GM19397 (cell line): ENCODE measurements at regions not wholly inside any gene's neighbourhood (a gene's known extent, or its start where the extent isn't known, plus 50 kb on each side); places are given as distances from the start of the nearest gene placed in this dataset.

Experiments used
- ATAC-seq: cut with Tn5 transposase; IDR thresholded peaks from one replicate; pipeline ENCODE4 v1.9.1; 2021; ENCODE audit warnings: mild to moderate bottlenecking, moderate library complexity; ENCODE audit not compliant: unreplicated experiment

- no peak for ATAC-seq
Measured at GRCh38 chr2:128447538-128447995, 128.9 kb upstream of the HS6ST1 start.

GRCh38 chr2:128448331-128449225 is 129.9 kb upstream of the HS6ST1 start:
- ATAC-seq = no peak

- ATAC-seq = no peak
Measured at GRCh38 chr2:128449226-128450061, 130.8 kb upstream of the HS6ST1 start.

- no peak for ATAC-seq
Measured at GRCh38 chr2:128450211-128451024, 131.8 kb upstream of the HS6ST1 start.

GRCh38 chr2:128451084-128452023 is 132.7 kb upstream of the HS6ST1 start:
- no peak for ATAC-seq

GRCh38 chr2:128452024-128452411 is 133.3 kb upstream of the HS6ST1 start:
- no peak for ATAC-seq

- no peak for ATAC-seq
Measured at GRCh38 chr2:128452536-128453530, 134.2 kb upstream of the HS6ST1 start.

- ATAC-seq = no peak
Measured at GRCh38 chr2:128454980-128455720, 136.5 kb upstream of the HS6ST1 start.

GRCh38 chr2:128455721-128456050 is 137.0 kb upstream of the HS6ST1 start:
- ATAC-seq = no peak

- ATAC-seq = no peak
Measured at GRCh38 chr2:128456281-128456680, 137.6 kb upstream of the HS6ST1 start.

- ATAC-seq = no peak
Measured at GRCh38 chr2:128457006-128457604, 138.4 kb upstream of the HS6ST1 start.

- no peak for ATAC-seq
Measured at GRCh38 chr2:128457716-128458115, 139.0 kb upstream of the HS6ST1 start.

- no peak for ATAC-seq
Measured at GRCh38 chr2:128458505-128458904, 139.8 kb upstream of the HS6ST1 start.

GRCh38 chr2:128464456-128464855 is 145.8 kb upstream of the HS6ST1 start:
- no peak for ATAC-seq

- ATAC-seq = no peak
Measured at GRCh38 chr2:128465246-128466170, 146.8 kb upstream of the HS6ST1 start.

GRCh38 chr2:128466376-128466775 is 147.7 kb upstream of the HS6ST1 start:
- ATAC-seq = no peak

GRCh38 chr2:128466776-128467175 is 148.1 kb upstream of the HS6ST1 start:
- ATAC-seq = no peak
